Adrenal gland (tissue), 5 donors: ENCODE measurements at regions not wholly inside any gene's neighbourhood (a gene's known extent, or its start where the extent isn't known, plus 50 kb on each side); places are given as distances from the start of the nearest gene placed in this dataset.

Source experiments
- CTCF ChIP-seq, 6 experiments: fragments of 450-650 bp in 4 of 6; fragments of 200-600 bp in 2 of 6; sonication (generic) in 1 of 6; IDR thresholded peaks; 1 replicate in 5 of 6; 2 replicates in 1 of 6; pipeline versions ENCODE4 v1.5.1 to v1.8.0; 2016 to 2021; ENCODE audit warnings: antibody characterized with exemption in 6 of 6, mild to moderate bottlenecking in 2 of 6, moderate library complexity in 1 of 6
- POLR2A ChIP-seq, 2 donors: fragments of 450-650 bp; IDR thresholded peaks; one replicate each; pipeline ENCODE4 v1.6.1; 2017; ENCODE audit warnings: antibody characterized with exemption in 2 of 2, mild to moderate bottlenecking in 2 of 2, moderate library complexity in 1 of 2
- donor health status: DM: no; HTN: no; CAD: no.

GRCh38 chr3:102240720-102241119 lies 194.1 kb upstream of the ZPLD1 start:
- no peak for TF ChIP-seq CTCF (IDR thresholded peaks at IDR 0.05)
- no peak for TF ChIP-seq POLR2A (IDR thresholded peaks at IDR 0.05)
